GM21360 (cell line): ENCODE measurements at regions not wholly inside any gene's neighbourhood (a gene's known extent, or its start where the extent isn't known, plus 50 kb on each side); places are given as distances from the start of the nearest gene placed in this dataset.

ENCODE experiments used
- ATAC-seq: cut with Tn5 transposase; IDR thresholded peaks from one replicate; pipeline ENCODE4 v1.9.1; 2021; ENCODE audit warnings: mild to moderate bottlenecking, moderate library complexity; ENCODE audit not compliant: unreplicated experiment

DNA sequence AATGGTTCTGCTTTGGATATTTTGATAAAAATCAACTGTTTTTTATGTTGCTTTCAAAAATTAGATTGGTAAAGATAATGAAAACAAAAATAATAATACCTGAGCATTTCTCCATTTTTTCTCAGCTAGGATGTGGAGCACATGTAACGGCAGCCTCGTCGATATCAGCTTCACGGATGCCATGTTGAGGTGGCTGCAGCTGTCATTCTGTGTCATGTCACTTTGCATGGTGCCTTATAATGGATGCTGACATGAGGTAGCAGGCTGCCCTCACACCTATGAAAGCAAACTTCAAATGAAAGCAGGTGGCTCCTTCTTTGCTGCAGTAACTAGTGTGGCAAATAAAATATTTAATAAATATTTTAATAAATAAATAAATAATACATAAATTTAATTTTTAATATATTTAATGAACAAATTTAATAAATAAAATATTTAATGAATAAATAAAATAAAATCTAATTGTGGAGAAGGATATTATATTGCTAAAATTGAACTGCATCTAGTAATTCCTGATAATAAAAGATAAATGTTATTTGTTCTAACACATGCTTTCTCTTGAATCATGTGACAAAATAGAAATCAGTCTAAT, 955.7 kb upstream of the SLC10A2 start:
- ATAC-seq = no peak

DNA sequence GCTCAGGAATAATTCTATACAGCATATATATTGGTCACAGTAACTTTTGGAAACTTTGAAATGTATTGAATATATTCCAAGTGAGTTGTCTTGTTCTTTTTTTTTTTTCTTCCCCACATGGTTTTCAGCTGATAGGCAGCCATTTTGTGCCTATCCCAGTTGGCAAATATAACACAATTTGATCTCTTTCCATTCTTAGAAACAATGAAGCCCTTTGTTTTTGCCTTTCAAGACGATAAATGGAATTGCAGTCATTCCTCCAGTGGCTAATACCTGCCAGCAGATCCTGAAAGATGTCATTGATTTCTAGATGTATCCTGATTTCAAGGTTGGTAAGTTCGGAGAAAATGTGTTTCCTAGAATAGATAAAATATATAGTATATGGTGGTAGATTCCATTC, 951.1 kb upstream of the SLC10A2 start:
- ATAC-seq = no peak

DNA sequence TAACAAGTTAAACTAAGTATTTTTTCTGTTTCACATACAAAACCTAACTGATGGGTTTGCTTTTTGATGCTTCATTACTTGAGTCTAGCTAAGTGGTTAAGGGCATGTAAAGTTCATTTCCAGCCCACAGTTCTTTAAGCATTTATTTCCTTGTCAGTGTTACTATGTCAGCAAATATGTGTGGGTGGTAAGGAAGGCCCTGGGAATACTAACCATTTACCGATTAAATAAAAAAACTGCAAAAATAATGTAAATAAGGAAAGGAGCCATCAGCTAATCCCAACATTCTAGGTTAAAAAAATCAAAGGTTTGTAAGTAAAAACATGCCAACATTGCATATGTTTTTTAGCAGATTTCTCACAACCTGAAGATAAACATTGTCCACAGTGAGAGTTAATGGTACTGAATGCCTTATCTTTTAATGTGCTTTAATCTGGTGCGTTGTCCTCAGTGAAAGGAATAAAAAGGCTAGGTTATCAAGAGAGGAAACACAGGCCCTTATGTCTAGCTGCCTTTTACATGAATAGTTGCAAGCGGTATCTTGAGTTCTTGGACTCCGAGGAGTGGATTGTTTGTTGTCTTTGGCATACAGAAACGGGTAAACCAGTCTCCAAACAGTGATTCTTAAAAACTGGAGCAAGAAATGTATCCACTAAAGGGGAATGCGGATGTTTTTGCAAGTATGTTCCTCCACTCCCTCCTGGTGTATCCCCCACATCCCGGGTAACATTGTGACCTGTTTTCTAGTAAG, 949.6 kb upstream of the SLC10A2 start:
- no peak for ATAC-seq

DNA sequence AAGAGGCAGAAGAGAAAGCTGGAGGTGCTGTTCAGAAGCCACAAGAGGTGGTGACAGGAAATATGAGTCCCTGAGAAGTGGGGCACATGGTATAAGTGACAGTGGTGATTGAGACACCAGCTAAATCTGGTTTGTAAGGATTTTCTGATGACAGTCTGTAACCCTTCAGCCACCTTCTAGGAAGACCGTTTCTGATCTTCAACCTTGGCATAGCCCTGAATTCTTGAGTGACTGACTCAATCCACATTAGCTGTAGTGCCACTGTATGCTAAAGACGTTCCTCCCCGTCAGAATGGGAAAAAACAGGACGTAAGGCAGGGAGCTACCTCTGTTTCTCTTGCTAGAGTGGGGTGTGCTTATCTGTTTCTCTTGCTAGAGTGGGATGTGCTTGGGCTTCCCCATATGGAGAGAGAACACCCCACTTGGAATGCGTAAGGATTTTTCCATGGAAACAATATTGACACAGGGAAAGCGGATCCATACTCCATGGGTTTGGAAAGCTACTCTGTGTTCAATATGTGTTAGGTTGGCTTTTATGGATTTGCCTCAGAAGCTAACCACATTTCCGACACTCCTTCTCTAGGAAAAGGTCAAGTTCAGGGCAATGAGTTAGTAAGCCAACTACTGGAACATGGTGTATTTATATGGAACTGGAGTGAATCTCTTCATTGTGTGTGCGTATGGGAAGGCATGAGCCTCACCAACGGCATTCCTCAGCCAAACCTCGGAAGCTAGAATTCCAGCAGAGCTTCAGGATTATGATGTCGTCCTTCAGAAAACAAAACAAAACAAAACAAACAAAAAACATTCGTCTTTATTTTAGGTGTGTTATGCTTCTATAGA, 948.8 kb upstream of the SLC10A2 start:
- ATAC-seq = no peak

DNA sequence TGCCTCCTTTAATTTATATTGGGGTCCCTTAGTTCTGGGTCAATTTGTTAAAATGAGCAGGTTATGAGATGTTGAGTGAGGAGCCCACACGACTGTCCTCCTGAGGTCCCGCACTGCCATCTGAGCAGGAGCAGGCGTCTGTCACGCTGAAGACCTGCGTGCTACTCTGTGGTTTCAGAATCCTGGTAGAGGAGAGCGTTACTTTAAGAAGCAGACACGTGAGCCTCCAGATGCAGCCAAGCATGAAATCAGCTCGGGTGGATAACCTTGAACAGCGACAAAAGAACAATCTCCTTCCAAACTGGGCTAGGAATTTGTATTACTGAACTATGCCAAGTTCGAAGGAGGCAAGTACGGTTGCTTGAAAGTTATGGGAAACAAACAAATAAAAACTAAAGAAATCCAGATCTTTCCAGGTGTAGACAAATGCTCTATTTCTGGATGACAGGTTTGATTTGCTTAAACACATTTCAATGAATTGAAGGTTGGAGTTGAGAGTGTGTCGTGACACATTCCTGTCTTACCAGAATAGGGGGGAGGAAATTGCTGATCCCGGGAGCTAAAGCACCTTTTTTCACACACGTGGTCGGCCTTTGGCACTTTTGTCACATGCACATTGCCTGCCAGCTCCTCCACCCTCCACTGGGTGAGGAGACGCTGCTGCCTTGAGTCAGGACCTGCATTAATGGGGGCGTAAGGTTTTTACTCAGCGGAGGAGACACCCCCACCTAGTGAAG, 945.5 kb upstream of the SLC10A2 start:
- ATAC-seq = no peak

DNA sequence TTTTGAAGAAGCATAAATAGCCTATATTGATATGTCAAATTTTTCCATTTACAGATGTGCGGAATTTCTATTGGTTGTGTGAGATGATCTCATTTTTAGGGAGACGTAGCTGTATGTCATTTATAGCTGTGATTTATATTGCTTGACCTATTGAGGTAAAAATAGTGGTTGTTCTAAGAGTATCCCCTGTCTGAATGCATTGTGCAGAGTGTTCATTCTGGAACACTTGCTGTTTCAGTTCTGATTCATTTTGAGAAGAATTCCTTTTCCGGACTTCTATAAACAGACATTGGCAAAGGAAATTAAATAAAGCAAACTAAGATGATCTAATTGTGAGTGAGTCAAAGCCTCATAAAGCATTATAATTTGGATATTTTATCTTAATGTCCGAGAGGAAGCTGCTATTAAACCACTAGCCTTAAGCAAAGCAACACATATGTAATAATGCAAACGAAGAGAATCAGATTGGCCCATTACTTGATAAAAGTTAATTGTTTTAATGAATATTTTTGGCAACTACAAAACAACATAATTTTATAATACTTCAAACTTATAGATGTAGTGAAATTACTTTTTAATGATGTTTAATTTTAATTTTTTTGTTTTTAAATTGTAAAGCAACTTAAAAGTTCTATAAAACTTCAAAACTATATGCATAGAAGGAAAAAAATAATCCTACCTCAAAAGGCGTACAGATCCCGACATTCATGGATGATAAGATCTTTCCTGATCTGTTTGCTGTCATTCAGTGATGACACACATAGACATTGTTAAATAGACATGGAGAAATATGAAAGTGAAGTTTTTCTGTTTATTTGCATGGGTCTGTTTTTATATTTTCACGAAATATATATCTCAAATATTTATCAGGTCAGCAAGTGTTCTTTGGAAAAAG, 942.6 kb upstream of the SLC10A2 start:
- no peak for ATAC-seq

DNA sequence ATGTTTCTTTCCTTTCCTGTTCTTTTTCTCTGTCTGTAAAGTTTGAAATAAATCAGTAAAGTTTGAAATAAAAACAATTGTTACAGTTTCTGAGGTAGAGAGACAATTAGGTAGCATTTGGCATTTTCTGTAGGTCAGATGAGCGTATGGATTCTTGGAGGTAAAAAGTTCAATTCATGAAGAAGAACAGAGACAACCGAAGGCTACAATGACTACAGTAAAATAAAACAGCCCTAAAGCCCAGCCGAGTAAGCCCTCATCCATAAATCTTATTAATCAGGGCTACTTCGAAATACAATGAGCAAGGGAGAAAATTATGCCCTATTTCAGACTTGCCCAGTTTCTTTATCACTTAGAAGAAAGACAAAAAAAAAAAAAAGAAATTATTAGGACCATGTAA, 941.9 kb upstream of the SLC10A2 start:
- ATAC-seq = no peak

DNA sequence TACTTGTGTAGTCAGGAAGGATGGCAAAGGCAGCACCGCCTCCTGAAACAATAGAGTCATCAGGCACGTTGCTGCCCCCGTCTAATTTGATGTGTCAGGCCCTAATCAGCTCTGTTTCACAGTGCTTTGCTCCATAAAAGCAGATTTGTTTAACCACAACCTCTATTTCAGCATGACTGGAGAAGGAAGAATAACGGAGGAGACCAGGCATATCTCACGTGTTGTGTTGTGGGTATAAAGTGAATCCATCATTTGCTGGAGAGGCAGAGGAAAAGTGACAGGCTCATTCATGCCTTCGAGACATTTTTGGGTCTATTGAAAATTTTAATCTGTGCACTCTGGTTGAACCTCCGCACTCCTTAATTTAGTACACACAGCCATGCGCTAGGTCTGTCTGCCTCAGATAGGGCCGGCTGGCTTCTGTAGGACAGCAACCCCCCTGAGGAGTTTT, 940.4 kb upstream of the SLC10A2 start:
- no peak for ATAC-seq

DNA sequence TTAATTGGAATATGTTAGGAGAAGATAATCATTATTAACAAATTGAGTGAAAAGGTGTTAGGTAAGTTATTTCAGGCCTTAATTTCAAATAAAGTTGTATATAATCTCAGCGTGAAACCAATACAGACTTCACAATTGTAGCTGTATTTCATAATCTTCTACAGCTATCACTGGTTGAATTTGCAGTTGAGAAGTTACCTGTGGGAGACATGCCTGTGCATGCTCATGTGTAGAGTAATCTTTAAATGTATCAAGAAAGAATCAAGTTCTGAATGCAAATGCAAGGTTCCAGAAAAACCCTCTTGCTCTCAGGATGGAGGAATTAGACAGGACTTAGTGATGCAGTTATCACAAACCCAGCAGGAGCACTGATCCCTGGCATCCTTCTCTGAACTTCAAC, 938.4 kb upstream of the SLC10A2 start:
- no peak for ATAC-seq

DNA sequence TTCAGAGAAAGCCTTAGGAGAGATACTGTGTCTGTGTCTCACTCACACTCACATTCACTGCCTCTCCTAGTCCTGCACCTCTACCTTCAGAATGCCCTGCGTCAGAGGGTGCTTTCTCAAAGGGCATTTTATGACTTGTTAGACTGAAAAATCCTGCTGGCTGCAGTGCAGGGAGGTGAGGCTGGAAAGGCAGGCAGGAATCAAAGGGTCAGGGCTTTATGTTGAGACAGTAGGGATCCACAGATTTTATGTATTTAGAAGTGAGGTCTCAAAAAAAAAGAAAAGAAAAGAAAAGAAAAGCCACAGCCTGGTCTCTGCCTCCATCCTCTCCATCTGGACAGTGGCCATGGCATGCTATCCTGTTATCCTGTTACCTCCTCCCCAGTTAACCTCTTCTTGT, 936.0 kb upstream of the SLC10A2 start:
- ATAC-seq = no peak

DNA sequence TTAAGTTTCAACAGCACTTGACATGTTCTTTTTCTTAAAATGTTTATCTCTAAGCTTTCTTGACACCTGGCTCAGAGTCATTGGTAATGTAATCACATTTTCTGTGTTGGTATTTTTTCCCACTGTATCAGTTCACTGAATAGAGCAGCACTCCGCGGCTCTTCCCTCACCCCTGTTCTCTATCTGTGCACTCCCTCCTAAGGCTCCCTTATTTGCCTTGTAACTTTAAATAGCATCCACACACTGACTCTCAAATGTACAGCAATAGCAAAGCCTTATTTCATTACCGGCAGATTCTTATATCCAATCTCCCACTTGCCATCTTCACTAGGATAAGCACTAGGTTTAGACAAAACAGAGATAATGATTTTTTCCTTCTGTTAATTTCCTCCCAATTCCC, 935.5 kb upstream of the SLC10A2 start:
- ATAC-seq = no peak

DNA sequence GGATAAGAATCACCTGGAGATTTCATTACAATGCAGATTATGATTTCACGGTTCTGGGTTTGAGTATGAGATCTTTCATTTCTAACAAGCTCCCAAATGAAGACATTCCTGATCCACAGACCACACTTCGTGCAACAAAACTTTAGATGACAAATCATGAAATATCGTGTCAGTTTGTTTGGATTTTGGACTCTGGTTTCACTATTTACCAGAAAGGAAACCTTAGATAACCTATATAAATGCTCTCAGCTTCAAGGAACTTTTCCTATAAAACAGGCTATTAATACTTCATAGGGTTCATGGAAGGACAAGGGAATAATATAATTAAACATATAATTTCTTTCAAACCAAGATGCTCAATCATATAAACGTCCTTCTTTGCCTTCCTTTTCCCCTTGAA, 930.5 kb upstream of the SLC10A2 start:
- no peak for ATAC-seq

DNA sequence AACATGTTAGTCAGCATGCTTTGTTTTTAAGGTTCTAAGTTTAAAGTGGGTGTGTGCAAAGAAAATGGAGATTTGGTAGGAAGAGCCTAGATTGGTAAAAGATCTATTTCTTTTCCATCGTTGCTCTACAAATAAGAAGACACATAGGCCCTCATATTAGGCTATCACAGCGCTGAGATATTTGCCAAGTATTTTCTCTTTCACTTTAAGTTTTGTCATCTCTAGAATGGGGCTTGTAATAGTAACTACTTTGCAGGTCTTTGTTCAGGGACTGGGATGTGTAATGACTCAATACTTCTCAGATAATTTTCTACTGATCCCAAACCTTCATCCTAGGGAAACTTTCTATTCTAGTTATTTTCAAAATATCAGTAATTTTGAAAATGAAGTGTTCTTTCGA, 917.7 kb upstream of the SLC10A2 start:
- no peak for ATAC-seq

DNA sequence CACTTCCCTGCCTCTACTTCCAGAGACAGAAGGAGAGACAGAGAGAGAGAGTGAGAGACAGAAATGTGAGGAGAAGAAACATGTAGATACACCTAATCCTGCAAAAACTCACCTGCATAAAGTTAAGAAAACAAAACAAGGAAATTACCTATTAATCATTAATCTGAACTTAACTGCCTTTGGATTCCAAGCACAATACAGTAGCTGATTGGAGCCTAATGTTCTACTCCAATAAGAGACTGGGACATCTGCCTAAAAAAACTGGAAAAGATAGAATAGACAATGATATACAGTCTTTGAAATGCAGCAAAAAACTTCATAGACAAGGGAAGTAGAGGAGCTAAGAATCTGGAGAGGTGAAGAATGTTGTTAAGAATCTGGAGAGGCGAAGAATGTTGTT, 910.2 kb upstream of the SLC10A2 start:
- no peak for ATAC-seq

DNA sequence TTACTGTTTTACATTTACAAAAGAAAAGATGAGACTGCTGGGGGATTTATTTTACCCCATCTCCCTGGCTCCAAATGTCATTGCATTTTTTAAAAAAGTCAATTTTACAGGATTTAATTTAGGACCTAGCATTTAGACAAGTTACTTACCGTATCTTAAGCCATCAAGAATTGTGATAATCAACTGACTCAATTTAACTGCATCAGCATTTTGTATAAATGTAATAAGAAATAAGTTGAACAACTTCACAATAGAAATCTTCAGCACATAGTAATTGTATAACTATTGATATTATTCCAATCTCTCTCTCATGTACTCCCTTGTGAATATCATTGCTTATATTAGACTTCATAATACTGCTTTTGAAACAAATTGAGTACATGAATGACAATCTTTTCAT, 907.5 kb upstream of the SLC10A2 start:
- no peak for ATAC-seq

DNA sequence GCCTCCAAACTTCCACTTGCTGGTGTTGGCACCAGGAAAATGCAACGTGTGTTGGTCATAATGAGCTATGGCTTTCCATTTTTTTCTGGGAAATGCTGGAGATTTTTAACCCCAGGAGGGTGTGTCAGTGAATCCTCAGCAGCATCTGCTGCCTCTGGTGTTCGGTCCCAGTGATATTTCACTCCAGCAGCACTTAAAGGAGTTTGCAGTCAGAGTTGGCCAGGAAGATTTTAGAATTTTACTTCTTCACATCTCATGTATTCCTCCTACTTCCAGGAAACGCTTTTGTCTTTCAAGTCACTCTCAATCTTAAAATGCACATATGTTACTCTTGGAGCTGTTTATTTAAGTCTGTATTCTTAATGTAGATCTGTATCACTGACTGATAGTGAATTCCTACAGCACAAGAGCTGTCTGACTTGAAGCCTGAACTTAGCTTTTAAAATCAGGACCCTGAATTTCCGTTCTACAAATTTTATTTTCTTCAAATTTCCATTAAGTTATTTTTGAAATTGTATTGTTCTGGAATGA, 903.4 kb upstream of the SLC10A2 start:
- ATAC-seq = no peak

DNA sequence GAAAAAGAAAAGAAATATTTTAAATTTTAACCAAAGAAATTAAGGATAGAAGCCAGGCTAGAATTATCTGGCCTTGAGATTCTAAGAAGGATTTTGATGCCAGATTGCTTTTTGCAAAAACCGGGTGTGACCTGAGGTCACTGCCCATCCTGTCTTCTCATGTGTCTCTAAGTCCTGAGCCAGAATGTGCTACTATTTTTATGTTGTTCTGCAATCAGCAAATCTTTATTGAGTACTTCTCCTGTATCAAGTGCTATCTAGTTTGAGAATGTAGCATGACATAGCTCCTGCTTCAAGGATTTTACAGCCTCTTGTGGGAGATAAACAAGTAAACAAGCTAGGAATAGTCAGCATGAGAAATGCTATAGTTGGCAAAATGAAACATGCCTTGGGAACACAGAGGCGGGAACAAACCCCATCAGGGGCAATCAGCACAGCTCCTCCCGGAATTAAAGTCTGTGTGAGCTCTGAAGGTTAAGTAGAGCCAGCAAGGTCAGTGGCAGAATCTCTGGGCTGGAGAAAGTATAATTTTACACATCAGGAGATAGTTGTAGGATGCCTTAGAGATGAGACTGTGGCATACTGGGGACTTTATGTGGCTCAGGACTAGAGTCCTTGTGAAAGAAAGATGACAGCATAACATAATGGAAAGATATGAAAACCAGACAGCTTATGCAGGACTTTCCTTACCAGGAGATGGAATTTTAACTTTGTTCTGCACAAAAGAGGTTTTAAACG, 899.5 kb upstream of the SLC10A2 start:
- no peak for ATAC-seq

DNA sequence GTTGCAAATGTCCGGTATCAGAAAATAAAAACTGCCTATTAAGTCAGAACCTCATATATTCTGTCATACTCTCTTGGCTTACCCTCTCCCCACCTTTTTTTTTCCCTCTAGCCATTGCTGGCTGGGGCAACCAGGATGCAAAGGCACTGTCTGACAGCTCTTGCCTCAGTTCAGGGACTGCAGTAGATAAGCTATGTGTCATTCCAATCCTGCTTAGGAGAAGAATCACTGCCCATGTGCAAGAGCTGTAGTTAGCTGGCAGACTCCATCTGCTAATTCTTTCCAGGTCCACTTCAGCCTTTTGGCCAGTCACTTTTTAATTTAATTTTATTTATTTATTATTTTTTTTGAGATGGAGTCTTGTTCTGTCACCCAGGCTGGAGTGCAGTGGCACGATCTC, 895.6 kb upstream of the SLC10A2 start:
- ATAC-seq = no peak

DNA sequence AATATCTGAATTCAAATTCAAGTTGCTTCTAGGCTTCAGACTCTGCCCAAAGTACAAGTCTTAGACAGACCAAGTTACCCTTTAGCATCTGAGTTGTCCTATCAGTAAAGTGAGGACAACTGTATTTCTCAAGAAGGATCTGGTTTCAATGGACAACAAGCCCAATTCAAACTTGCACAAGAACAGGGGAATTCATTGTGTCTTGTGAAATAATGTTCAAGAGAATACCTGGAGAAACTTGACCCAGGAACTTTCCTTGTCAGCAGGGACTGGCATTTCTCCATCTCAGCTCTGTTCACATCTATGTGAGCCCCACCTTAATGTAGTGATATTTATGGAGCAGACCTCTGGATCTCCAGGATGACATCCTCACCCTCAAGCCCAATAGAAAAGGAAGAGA, 894.9 kb upstream of the SLC10A2 start:
- ATAC-seq = no peak
